GM23338 (cell line): ENCODE measurements at regions not wholly inside any gene's neighbourhood (a gene's known extent, or its start where the extent isn't known, plus 50 kb on each side); places are given as distances from the start of the nearest gene placed in this dataset.

Experiments
- ATAC-seq: fragments of 200-7000 bp; cut with Tn5 transposase; 3 replicates; pipeline ENCODE4 v1.9.1; 2020
- DNase-seq: peaks from one replicate; pipeline ENCODE4 v3.0.0-alpha.2; 2015; ENCODE audit warnings: low spot score
- H2AFZ ChIP-seq: fragments of 200-600 bp; sonication (generic); 2 replicates; pipeline ENCODE4 v1.8.0; 2016; ENCODE audit warnings: antibody characterized with exemption, mild to moderate bottlenecking, moderate library complexity
- H3F3A ChIP-seq: fragments of 200-600 bp; sonication (generic); replicated peaks from 2 replicates; pipeline ENCODE4 v1.8.0; 2017; ENCODE audit warnings: antibody characterized with exemption, mixed run types, low read depth
- H3K27ac ChIP-seq: fragments of 200-600 bp; sonication (generic); 2 replicates; pipeline ENCODE4 v1.6.1; 2016; ENCODE audit warnings: low read depth
- H3K27me3 ChIP-seq: fragments of 200-600 bp; sonication (generic); 2 replicates; pipeline ENCODE4 v1.8.0; 2016; ENCODE audit warnings: mild to moderate bottlenecking, mixed run types, moderate library complexity; ENCODE audit not compliant: insufficient read depth
- H3K36me3 ChIP-seq: fragments of 200-600 bp; sonication (generic); 2 replicates; pipeline ENCODE4 v1.8.0; 2016; ENCODE audit warnings: mild to moderate bottlenecking; ENCODE audit not compliant: insufficient read depth
- H3K4me1 ChIP-seq: fragments of 200-600 bp; sonication (generic); 2 replicates; pipeline ENCODE4 v1.8.0; 2016; ENCODE audit warnings: mild to moderate bottlenecking, moderate library complexity; ENCODE audit not compliant: insufficient read depth
- H3K4me2 ChIP-seq: fragments of 200-600 bp; sonication (generic); 2 replicates; pipeline ENCODE4 v1.7.1; 2017; ENCODE audit warnings: mixed run types
- H3K4me3 ChIP-seq: fragments of 200-600 bp; sonication (generic); 2 replicates; pipeline ENCODE4 v1.6.1; 2016; ENCODE audit warnings: mixed run types
- H3K79me2 ChIP-seq: fragments of 200-600 bp; sonication (generic); replicated peaks from 2 replicates; pipeline ENCODE4 v1.8.0; 2017; ENCODE audit warnings: mild to moderate bottlenecking; ENCODE audit not compliant: insufficient read depth
- H3K9me2 ChIP-seq: fragments of 200-600 bp; sonication (generic); 2 replicates; pipeline ENCODE4 v1.8.0; 2017; ENCODE audit not compliant: insufficient read depth
- H4K20me1 ChIP-seq: fragments of 200-600 bp; sonication (generic); replicated peaks from 2 replicates; pipeline ENCODE4 v1.8.0; 2017; ENCODE audit warnings: mild to moderate bottlenecking; ENCODE audit not compliant: insufficient read depth
- H3K27ac Mint-ChIP-seq: 2 replicates; pipeline ENCODE4 v1.8.0; 2020; ENCODE audit warnings: inconsistent platforms, mild to moderate bottlenecking, moderate library complexity, mixed read lengths
- H3K27me3 Mint-ChIP-seq: 3 replicates; pipeline ENCODE4 v1.8.0; 2022; ENCODE audit warnings: low read depth, mild to moderate bottlenecking, moderate library complexity, mixed read lengths, inconsistent platforms; ENCODE audit not compliant: insufficient read depth, poor library complexity
- H3K36me3 Mint-ChIP-seq: 3 replicates; pipeline ENCODE4 v1.8.0; 2021; ENCODE audit warnings: low read depth, mild to moderate bottlenecking, inconsistent platforms, moderate library complexity, mixed read lengths
- H3K4me1 Mint-ChIP-seq: 3 replicates; pipeline ENCODE4 v1.8.0; 2020; ENCODE audit warnings: mild to moderate bottlenecking, inconsistent platforms, mixed read lengths
- H3K4me3 Mint-ChIP-seq: 3 replicates; pipeline ENCODE4 v1.8.0; 2021; ENCODE audit warnings: moderate library complexity, mild to moderate bottlenecking, inconsistent platforms, mixed read lengths
- H3K9me3 Mint-ChIP-seq: 3 replicates; pipeline ENCODE4 v1.8.0; 2020; ENCODE audit warnings: moderate library complexity, mild to moderate bottlenecking, inconsistent platforms, mixed read lengths
- CREB1 ChIP-seq: fragments of 250-450 bp; sonication (Bioruptor Pico); IDR thresholded peaks from 2 replicates; pipeline ENCODE4 v1.5.0; 2020; ENCODE audit warnings: low read depth, mild to moderate bottlenecking, moderate library complexity
- CTCF ChIP-seq, 2 experiments: fragments of 200-600 bp in 1 of 2; sonication (generic) in 1 of 2; conservative IDR thresholded peaks; 2 replicates each; pipeline versions ENCODE4 v1.5.1 to v1.6.1; 2016 to 2017; ENCODE audit warnings: antibody characterized with exemption in 2 of 2, low read depth in 2 of 2, mild to moderate bottlenecking in 2 of 2, moderate library complexity in 1 of 2
- ETS1 ChIP-seq: IDR thresholded peaks from 2 replicates; pipeline ENCODE4 v1.6.1; 2016; ENCODE audit warnings: antibody characterized with exemption
- EZH2 ChIP-seq: fragments of 200-600 bp; sonication (generic); IDR thresholded peaks from one replicate; pipeline ENCODE4 v1.8.0; 2017; ENCODE audit warnings: antibody characterized with exemption, mild to moderate bottlenecking, low read depth; ENCODE audit not compliant: unreplicated experiment
- EZH2phosphoT487 ChIP-seq: fragments of 200-600 bp; sonication (generic); IDR thresholded peaks from one replicate; pipeline ENCODE4 v1.8.1; 2018; ENCODE audit warnings: antibody characterized with exemption; ENCODE audit not compliant: unreplicated experiment
- JUNB ChIP-seq: IDR thresholded peaks from one replicate; pipeline ENCODE4 v1.6.1; 2016; ENCODE audit warnings: antibody characterized with exemption; ENCODE audit not compliant: unreplicated experiment
- NANOG ChIP-seq: IDR thresholded peaks from 2 replicates; pipeline ENCODE4 v1.6.1; 2016; ENCODE audit warnings: antibody characterized with exemption, borderline replicate concordance
- POLR2AphosphoS5 ChIP-seq: IDR thresholded peaks from 2 replicates; pipeline ENCODE4 v1.6.1; 2016; ENCODE audit warnings: antibody characterized with exemption, low read depth
- STAT1 ChIP-seq: IDR thresholded peaks from one replicate; pipeline ENCODE4 v1.6.1; 2016; ENCODE audit warnings: antibody characterized with exemption; ENCODE audit not compliant: unreplicated experiment
- ZNF114 ChIP-seq: fragments of 250-450 bp; sonication (Bioruptor Pico); IDR thresholded peaks from 2 replicates; pipeline ENCODE4 v1.5.0; 2020; ENCODE audit warnings: mild to moderate bottlenecking, moderate library complexity
- ZNF331 ChIP-seq: fragments of 250-450 bp; sonication (Bioruptor Pico); IDR thresholded peaks from 2 replicates; pipeline ENCODE4 v1.5.0; 2020; ENCODE audit warnings: low read depth, mild to moderate bottlenecking, moderate library complexity
- TF ChIP-seq, protein P1 (sequence below): fragments of 250-450 bp; sonication (Bioruptor Pico); IDR thresholded peaks from 2 replicates; pipeline ENCODE4 v1.5.0; 2020; ENCODE audit warnings: mild to moderate bottlenecking, moderate library complexity
- TF ChIP-seq, protein P2 (sequence below): IDR thresholded peaks from one replicate; pipeline ENCODE4 v1.6.1; 2018; ENCODE audit warnings: antibody characterized with exemption; ENCODE audit not compliant: unreplicated experiment

- peaks cover 10% of the 10 kb centered on the region for H3K4me1 Mint-ChIP-seq
- ATAC-seq (no peak), DNase-seq (no peak)
- TF ChIP-seq EZH2phosphoT487 (no peak), STAT1 (no peak), ZNF331 (CRISPR knock-in tag) (no peak), CREB1 (CRISPR knock-in tag) (no peak), EZH2 (no peak), ZNF114 (no peak), ETS1 (no peak), POLR2AphosphoS5 (no peak), CTCF (conservative IDR thresholded peaks at IDR 0.05; ENCODE audit: low read depth in 2 of 2) (no peak), JUNB (no peak), NANOG (no peak)
- TF ChIP-seq, protein P1, sequence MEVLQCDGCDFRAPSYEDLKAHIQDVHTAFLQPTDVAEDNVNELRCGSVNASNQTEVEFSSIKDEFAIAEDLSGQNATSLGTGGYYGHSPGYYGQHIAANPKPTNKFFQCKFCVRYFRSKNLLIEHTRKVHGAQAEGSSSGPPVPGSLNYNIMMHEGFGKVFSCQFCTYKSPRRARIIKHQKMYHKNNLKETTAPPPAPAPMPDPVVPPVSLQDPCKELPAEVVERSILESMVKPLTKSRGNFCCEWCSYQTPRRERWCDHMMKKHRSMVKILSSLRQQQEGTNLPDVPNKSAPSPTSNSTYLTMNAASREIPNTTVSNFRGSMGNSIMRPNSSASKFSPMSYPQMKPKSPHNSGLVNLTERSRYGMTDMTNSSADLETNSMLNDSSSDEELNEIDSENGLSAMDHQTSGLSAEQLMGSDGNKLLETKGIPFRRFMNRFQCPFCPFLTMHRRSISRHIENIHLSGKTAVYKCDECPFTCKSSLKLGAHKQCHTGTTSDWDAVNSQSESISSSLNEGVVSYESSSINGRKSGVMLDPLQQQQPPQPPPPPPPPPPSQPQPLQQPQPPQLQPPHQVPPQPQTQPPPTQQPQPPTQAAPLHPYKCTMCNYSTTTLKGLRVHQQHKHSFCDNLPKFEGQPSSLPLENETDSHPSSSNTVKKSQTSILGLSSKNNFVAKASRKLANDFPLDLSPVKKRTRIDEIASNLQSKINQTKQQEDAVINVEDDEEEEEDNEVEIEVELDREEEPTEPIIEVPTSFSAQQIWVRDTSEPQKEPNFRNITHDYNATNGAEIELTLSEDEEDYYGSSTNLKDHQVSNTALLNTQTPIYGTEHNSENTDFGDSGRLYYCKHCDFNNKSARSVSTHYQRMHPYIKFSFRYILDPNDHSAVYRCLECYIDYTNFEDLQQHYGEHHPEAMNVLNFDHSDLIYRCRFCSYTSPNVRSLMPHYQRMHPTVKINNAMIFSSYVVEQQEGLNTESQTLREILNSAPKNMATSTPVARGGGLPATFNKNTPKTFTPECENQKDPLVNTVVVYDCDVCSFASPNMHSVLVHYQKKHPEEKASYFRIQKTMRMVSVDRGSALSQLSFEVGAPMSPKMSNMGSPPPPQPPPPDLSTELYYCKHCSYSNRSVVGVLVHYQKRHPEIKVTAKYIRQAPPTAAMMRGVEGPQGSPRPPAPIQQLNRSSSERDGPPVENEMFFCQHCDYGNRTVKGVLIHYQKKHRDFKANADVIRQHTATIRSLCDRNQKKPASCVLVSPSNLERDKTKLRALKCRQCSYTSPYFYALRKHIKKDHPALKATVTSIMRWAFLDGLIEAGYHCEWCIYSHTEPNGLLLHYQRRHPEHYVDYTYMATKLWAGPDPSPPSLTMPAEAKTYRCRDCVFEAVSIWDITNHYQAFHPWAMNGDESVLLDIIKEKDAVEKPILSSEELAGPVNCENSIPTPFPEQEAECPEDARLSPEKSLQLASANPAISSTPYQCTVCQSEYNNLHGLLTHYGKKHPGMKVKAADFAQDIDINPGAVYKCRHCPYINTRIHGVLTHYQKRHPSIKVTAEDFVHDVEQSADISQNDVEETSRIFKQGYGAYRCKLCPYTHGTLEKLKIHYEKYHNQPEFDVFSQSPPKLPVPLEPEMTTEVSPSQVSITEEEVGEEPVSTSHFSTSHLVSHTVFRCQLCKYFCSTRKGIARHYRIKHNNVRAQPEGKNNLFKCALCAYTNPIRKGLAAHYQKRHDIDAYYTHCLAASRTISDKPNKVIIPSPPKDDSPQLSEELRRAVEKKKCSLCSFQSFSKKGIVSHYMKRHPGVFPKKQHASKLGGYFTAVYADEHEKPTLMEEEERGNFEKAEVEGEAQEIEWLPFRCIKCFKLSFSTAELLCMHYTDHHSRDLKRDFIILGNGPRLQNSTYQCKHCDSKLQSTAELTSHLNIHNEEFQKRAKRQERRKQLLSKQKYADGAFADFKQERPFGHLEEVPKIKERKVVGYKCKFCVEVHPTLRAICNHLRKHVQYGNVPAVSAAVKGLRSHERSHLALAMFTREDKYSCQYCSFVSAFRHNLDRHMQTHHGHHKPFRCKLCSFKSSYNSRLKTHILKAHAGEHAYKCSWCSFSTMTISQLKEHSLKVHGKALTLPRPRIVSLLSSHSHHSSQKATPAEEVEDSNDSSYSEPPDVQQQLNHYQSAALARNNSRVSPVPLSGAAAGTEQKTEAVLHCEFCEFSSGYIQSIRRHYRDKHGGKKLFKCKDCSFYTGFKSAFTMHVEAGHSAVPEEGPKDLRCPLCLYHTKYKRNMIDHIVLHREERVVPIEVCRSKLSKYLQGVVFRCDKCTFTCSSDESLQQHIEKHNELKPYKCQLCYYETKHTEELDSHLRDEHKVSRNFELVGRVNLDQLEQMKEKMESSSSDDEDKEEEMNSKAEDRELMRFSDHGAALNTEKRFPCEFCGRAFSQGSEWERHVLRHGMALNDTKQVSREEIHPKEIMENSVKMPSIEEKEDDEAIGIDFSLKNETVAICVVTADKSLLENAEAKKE, result no peak
- TF ChIP-seq, protein P2, sequence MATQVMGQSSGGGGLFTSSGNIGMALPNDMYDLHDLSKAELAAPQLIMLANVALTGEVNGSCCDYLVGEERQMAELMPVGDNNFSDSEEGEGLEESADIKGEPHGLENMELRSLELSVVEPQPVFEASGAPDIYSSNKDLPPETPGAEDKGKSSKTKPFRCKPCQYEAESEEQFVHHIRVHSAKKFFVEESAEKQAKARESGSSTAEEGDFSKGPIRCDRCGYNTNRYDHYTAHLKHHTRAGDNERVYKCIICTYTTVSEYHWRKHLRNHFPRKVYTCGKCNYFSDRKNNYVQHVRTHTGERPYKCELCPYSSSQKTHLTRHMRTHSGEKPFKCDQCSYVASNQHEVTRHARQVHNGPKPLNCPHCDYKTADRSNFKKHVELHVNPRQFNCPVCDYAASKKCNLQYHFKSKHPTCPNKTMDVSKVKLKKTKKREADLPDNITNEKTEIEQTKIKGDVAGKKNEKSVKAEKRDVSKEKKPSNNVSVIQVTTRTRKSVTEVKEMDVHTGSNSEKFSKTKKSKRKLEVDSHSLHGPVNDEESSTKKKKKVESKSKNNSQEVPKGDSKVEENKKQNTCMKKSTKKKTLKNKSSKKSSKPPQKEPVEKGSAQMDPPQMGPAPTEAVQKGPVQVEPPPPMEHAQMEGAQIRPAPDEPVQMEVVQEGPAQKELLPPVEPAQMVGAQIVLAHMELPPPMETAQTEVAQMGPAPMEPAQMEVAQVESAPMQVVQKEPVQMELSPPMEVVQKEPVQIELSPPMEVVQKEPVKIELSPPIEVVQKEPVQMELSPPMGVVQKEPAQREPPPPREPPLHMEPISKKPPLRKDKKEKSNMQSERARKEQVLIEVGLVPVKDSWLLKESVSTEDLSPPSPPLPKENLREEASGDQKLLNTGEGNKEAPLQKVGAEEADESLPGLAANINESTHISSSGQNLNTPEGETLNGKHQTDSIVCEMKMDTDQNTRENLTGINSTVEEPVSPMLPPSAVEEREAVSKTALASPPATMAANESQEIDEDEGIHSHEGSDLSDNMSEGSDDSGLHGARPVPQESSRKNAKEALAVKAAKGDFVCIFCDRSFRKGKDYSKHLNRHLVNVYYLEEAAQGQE, result no peak
- no peak overlapping the region for H2AFZ ChIP-seq
- peaks cover 6% of the 10 kb centered on the region for H3K4me1 ChIP-seq
- H4K20me1 ChIP-seq, result no peaks in the 10 kb centered on the region
- H3K79me2 ChIP-seq, result no peaks in the 10 kb centered on the region
- no peak overlapping the region for H3K4me2 ChIP-seq
- no peaks in the 10 kb centered on the region for H3K9me3 Mint-ChIP-seq
- no peaks in the 10 kb centered on the region for H3K36me3 ChIP-seq
- H3K27ac ChIP-seq, result no peak overlapping the region
- no peaks in the 10 kb centered on the region for H3K36me3 Mint-ChIP-seq
- 0 out of 2 replicates have a peak, but pooled peaks cover 2% of the 10 kb centered on the region for H3K9me2 ChIP-seq
- H3K4me3 ChIP-seq, result no peak overlapping the region
- no peak overlapping the region for H3K4me3 Mint-ChIP-seq
- no peaks in the 10 kb centered on the region for H3F3A ChIP-seq
- no peak overlapping the region for H3K27ac Mint-ChIP-seq
- no peaks in the 10 kb centered on the region for H3K27me3 ChIP-seq
- H3K27me3 Mint-ChIP-seq, result peaks cover 3% of the 10 kb centered on the region
These were observed 136.7 kb upstream of the SATB2 start for GRCh38 chr2:199594443-199594842.
